ENCODE measurements at regions not wholly inside any gene's neighbourhood (a gene's known extent, or its start where the extent isn't known, plus 50 kb on each side); places are given as distances from the start of the nearest gene placed in this dataset.
"Not testable (repeated sequence)": the region's sequence is repeated elsewhere in the genome, so short reads cannot be mapped to it uniquely, and the experiment has no call there.

GRCh38 chr3:4158329-4158728, 144.8 kb upstream of the SETMAR start:
- no peak for DNase-seq

- DNase-seq = no peak
Observed at GRCh38 chr3:4162096-4162495, 141.1 kb upstream of the SETMAR start.

DNA sequence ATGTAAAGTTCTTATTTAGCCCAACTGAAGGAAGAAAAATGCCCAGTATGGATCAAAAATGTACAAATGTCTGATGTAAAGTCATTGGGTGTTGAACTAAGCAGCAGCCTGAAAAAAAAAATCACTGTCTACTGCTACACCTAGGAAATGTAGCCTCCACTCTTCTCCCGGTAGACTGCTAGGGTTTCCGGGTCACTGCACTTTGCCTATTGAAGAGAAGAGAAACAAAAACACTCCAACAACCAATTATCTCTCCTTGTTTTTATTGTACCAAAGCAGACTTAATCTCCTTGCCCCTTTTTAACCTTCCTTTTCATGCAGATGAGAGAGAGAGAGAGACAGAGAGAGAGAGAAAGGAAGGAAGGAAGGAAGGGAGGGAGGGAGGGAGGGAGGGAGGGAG, 140.2 kb upstream of the SETMAR start:
- no peak for DNase-seq

DNA sequence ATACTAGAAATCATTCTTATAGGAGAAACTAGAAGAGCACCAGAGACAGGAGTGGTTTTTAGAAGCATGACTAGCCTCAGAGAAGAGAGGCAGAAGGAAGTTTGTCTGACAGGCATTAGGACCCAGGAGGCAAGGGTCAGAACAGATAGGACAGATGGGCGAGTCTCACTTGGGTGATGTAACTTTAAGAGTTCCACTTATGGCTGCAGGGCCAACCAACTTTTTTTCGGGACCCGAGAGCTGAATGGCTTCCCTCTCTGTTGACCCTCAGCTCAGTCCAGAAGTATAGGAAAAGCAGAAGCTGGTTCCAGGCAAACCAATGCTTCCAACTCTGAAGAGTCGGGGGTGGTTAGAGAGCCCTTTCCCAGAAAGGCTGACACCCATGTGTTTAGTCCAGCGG, 136.6 kb upstream of the SETMAR start:
- DNase-seq = no peak

- not testable (repeated sequence) for DNase-seq
Observed at GRCh38 chr3:4167230-4167629, 135.9 kb upstream of the SETMAR start.

DNA sequence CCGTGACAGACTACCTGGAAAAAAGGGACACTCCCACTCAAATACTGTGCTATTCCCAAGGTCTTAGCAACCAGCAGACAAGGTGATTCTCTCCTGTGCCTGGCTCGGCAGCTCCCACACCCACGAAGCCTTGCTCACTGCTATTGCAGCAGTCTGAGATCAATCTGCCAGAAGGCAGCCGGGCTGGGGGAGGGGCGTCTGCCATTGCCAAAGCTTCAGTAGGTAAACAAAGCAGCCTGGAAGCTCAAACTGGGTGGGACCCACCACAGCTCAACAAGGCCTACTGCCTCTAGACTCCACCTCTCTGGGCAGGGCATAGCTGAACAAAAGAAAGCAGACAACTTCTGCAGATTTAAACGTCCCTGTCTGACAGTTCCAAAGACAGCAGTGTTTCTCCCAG, 128.4 kb upstream of the SETMAR start:
- DNase-seq = no peak

- no peak for DNase-seq
Observed at GRCh38 chr3:4191971-4192370, 111.2 kb upstream of the SETMAR start.

- DNase-seq = no peak
Observed at GRCh38 chr3:4195006-4195405, 108.2 kb upstream of the SETMAR start.

DNA sequence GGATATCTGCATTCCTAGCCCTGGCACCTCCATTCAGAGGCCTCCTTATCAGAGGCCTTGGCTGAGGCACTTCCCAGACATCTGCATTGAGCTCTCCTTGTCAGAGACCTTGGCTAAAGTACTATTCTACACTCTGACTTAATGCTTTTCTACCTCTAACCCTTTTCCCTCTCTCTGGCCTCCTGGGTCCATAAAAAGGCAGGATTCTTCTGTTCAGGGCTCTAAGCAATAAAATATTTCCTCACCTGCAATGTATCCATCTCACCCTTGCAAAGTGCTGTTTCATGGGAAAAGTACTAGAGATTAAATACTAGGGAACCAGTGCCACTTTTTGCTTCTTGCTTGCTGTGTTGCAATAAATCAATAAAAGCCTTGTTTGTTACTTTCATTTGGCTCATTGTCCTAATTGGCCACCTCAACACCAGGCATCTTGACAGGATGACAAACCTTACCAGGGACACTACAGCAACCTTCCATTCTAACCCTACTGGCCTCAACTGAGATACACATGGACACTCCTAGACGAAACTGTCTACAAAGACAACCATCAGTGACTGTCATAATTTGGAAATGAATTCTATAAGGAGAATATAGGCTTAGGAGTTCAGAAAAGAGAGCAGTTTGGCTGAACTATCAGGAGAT, 106.5 kb upstream of the SETMAR start:
- no peak for DNase-seq

GRCh38 chr3:4197670-4198069, 105.5 kb upstream of the SETMAR start:
- DNase-seq = no peak

DNA sequence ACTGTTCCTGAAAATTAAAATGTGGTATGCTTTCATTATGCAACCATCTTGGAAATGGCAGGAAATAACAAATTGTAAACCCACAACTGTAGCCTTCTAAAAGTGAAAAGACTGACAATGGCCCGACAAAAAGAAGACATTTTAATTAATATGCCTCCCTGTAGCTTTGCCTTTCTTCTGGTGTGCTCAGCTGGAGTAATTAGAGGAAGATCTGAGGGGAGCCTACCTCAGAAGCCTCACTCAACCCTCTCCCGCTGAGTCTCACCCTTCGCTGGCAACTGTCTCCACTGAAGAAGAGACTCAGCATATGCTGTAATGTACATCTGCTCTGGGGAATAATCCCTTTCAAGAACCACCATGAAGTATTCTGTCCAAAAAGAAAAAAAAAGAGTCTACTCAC, 104.7 kb upstream of the SETMAR start:
- DNase-seq = no peak

- not testable (repeated sequence) for DNase-seq
Observed at GRCh38 chr3:4204776-4205175, 98.4 kb upstream of the SETMAR start.

GRCh38 chr3:4207672-4208071, 95.5 kb upstream of the SETMAR start:
- no peak for DNase-seq

- no peak for DNase-seq
Observed at GRCh38 chr3:4208556-4208955, 94.6 kb upstream of the SETMAR start.

DNA sequence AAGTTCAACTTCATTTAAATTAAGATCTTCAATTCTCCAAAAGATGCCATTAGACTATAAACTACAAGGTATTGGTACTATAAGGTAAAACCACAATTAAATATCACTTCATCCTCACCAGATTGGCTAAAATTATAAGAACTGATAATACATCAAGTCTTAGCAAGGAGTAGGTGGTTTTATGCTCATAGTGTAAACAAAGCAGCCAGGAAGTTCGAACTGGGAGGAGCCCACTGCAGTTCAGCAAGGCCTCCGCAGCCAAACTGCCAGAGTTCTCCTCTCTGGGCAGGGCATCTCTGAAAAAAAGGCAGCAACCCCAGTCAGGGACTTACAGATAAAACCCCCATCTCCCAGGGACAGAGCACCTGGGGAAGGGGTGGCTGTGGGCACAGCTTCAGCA, 91.6 kb upstream of the SETMAR start:
- DNase-seq = no peak

DNA sequence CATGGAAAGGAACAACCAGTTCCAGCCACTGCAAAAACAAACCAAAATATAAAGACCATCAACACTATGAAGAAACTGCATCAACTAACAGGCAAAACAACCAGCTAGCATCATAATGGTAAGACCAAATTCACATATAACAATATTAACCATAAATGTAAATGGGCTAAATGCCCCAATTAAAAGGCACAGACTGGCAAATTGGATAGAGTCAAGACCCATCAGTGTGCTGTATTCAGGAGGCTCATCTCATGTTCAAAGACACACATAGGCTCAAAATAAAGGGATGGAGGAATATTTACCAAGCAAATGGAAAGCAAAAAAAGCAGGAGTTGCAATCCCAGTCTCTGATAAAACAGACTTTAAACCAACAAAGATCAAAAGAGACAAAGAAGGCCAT, 89.7 kb upstream of the SETMAR start:
- DNase-seq = not testable (repeated sequence)

GRCh38 chr3:4216974-4217373, 86.2 kb upstream of the SETMAR start:
- DNase-seq = not testable (repeated sequence)

- DNase-seq = no peak
Observed at GRCh38 chr3:4218456-4219226, 84.5 kb upstream of the SETMAR start.

DNA sequence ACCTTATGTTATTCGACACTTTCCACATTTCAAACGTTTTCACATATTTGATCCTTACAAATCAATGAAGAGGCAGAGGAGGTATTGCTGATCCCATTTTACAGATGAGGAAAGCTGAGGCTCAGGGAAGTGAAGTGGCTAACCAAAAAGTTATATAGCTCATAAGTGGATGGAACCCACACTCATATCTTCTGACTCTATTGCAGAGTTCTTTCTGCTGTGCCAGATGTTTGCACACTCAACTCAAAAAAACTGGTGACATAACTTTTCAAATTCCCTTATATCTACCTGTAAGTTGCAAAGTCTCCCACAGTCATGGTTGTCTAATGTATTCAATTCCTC, 84.0 kb upstream of the SETMAR start:
- no peak for DNase-seq

- DNase-seq = no peak
Observed at GRCh38 chr3:4220065-4220464, 83.1 kb upstream of the SETMAR start.

GRCh38 chr3:4222574-4223175, 80.5 kb upstream of the SETMAR start:
- DNase-seq = no peak

GRCh38 chr3:4223777-4224176, 79.4 kb upstream of the SETMAR start:
- no peak for DNase-seq

GRCh38 chr3:4224331-4224730, 78.8 kb upstream of the SETMAR start:
- DNase-seq = no peak

- DNase-seq = no peak
Observed at GRCh38 chr3:4225005-4225471, 78.1 kb upstream of the SETMAR start.

Measured in GF-D8 (cell line).